Neural cell (in vitro differentiated cells): ENCODE measurements at regions not wholly inside any gene's neighbourhood (a gene's known extent, or its start where the extent isn't known, plus 50 kb on each side); places are given as distances from the start of the nearest gene placed in this dataset.

Source experiments
- EP300 ChIP-seq: fragments of 450-650 bp; conservative IDR thresholded peaks from 2 replicates; pipeline ENCODE4 v1.6.1; 2014; ENCODE audit warnings: antibody characterized with exemption, mild to moderate bottlenecking, moderate library complexity; ENCODE audit not compliant: poor library complexity, severe bottlenecking
- EZH2 ChIP-seq: fragments of 200-600, 300-800 bp; shearing (Covaris generic), sonication (generic); IDR thresholded peaks from 2 replicates; pipeline ENCODE4 v1.6.1; 2014; ENCODE audit warnings: antibody characterized with exemption, low read length, borderline replicate concordance, mild to moderate bottlenecking; ENCODE audit not compliant: insufficient read depth, poor library complexity, severe bottlenecking
- RAD21 ChIP-seq: fragments of 450-650 bp; conservative IDR thresholded peaks from 2 replicates; pipeline ENCODE4 v1.6.1; 2014; ENCODE audit warnings: antibody characterized with exemption, mild to moderate bottlenecking, moderate library complexity

DNA sequence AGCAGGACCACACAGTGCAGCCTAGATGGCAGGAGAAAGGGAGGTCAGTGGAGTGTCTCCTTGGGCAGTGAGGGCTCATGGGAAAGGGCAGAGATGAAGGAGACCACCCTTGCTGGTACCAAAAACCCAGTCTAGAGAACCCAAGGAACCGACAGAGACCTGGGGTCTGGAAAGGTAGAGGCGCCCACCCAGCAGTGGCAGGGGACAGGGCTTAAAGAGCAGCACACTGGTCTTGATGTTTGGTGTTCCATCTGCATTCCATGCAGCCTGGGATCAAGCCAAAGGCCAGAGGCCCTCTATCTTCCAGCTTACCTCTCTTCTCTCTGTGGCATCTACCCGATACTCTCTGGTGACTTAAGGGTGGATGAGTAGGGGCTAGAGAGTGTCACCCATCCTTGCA lies 127.5 kb downstream of the PJA1 start:
- TF ChIP-seq RAD21 (no peak), EZH2 (no peak), EP300 (no peak)
